ENCODE measurements at regions not wholly inside any gene's neighbourhood (a gene's known extent, or its start where the extent isn't known, plus 50 kb on each side); places are given as distances from the start of the nearest gene placed in this dataset.

GRCh38 chr4:159685340-159686092 is 582.6 kb downstream of the RAPGEF2 start:
- Histone ChIP-seq H3K27ac (ENCODE audit: insufficient read depth in 1 of 2, low read depth in 1 of 2, low read length in 2 of 2, poor library complexity in 1 of 2, severe bottlenecking in 2 of 2) (no peak overlapping the region), H3K9me3 (ENCODE audit: control extremely low read depth in 1 of 5, control insufficient read depth in 4 of 5, insufficient read depth in 2 of 5, low read depth in 1 of 5, low read length in 4 of 5) (no peaks in the 10 kb centered on the region), H3K4me1 (ENCODE audit: control extremely low read depth in 1 of 4, control insufficient read depth in 4 of 4, insufficient read depth in 4 of 4, low read length in 3 of 4) (peaks cover 0 to 5% (median under 1%) of the 10 kb centered on the region in 4 experiments), H3K4me3 (ENCODE audit: control insufficient read depth in 1 of 7, extremely low read depth in 1 of 7, insufficient read depth in 4 of 7, low read depth in 2 of 7, low read length in 6 of 7) (no peak overlapping the region), H3K27me3 (replicated peaks in 2 of 5; ENCODE audit: control insufficient read depth in 4 of 5, insufficient read depth in 5 of 5, low read length in 4 of 5) (no peaks in the 10 kb centered on the region), H3K36me3 (ENCODE audit: control insufficient read depth in 4 of 4, insufficient read depth in 4 of 4, low read length in 3 of 4) (no peaks in the 10 kb centered on the region)
- 7% methylated on average over 2 of the region's 3 CpGs for WGBS (ENCODE audit: insufficient coverage)
- ChIA-PET CTCF (no interaction called here), POLR2A (no interaction called here)
- no peak for DNase-seq

GRCh38 chr4:159689526-159689925 is 586.6 kb downstream of the RAPGEF2 start:
- DNase-seq: peak in 1 of 3 donors; percentile 10
- ChIA-PET CTCF (no interaction called here), POLR2A (no interaction called here)

DNA sequence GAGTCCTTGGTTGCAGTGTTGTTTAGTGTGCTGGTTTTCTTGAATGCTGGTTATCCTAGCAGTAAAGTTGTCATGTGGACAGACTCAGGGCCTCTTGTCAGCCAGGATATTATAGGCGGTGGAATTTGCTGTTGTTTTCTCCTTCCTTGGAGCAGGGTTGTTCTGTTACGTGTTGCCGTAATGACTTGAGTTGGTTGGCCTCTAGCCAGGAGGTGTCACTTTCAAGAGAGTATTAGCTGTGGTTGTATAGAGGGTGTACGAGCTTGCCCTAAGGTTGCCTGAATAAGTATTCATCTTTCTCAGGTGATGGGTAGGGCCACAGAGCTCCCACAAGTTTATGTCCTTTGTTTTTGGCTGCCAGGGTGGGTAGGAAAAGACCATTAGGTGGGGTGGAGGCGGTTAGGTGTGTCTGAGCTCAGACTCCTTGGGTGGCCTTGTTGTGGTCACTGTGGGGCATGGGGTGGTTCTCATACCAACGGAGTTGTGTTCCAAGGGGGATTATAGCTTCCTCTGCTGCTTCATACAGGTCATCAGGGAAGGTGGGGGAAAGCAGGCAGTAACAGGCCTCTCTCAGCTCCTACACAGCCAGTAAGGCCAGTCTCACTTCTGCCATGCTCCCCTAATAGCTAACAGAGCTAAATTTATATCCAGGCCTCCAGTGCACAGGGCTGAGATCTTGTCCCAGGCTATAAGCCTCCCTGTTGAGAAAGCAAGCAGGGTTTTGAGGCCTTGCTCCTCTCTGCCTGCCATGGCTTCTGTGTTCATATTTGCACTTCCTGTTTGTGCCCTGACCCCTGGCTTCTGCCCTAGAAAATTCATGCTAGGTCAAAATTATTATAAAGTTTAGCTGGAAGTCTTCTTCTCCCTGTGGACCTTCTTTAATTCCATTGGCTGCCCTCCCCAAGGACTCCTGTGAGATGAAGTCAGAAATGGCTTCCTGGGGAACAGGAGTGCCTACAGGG is 594.7 kb downstream of the RAPGEF2 start:
- no peaks in the 10 kb centered on the region for H3K27me3 ChIP-seq (replicated peaks in 2 of 5; ENCODE audit: control insufficient read depth in 4 of 5, insufficient read depth in 5 of 5, low read length in 4 of 5)
- CTCF ChIA-PET: no interaction called here
- H3K36me3 ChIP-seq (ENCODE audit: control insufficient read depth in 4 of 4, insufficient read depth in 4 of 4, low read length in 3 of 4): no peaks in the 10 kb centered on the region
- no peak overlapping the region for H3K27ac ChIP-seq (ENCODE audit: insufficient read depth in 1 of 2, low read depth in 1 of 2, low read length in 2 of 2, poor library complexity in 1 of 2, severe bottlenecking in 2 of 2)
- H3K4me1 ChIP-seq (ENCODE audit: control extremely low read depth in 1 of 4, control insufficient read depth in 4 of 4, insufficient read depth in 4 of 4, low read length in 3 of 4): no peaks in the 10 kb centered on the region
- POLR2A ChIA-PET: no interaction called here
- no peak overlapping the region for H3K4me3 ChIP-seq (ENCODE audit: control insufficient read depth in 1 of 7, extremely low read depth in 1 of 7, insufficient read depth in 4 of 7, low read depth in 2 of 7, low read length in 6 of 7)
- DNase-seq: no peak
- H3K9me3 ChIP-seq (ENCODE audit: control extremely low read depth in 1 of 5, control insufficient read depth in 4 of 5, insufficient read depth in 2 of 5, low read depth in 1 of 5, low read length in 4 of 5): peaks cover 0 to 2% (median 0%) of the 10 kb centered on the region in 5 experiments
- WGBS (ENCODE audit: insufficient coverage): 96% methylated on average over 3 of the region's 6 CpGs

More at GRCh38 chr4:159689526-159689925, 586.6 kb downstream of the RAPGEF2 start:
- H3K27me3 ChIP-seq (replicated peaks in 2 of 5; ENCODE audit: control insufficient read depth in 4 of 5, insufficient read depth in 5 of 5, low read length in 4 of 5): no peaks in the 10 kb centered on the region
- peaks cover 0 to 5% (median under 1%) of the 10 kb centered on the region in 4 experiments for H3K4me1 ChIP-seq (ENCODE audit: control extremely low read depth in 1 of 4, control insufficient read depth in 4 of 4, insufficient read depth in 4 of 4, low read length in 3 of 4)
- no peak overlapping the region for H3K4me3 ChIP-seq (ENCODE audit: control insufficient read depth in 1 of 7, extremely low read depth in 1 of 7, insufficient read depth in 4 of 7, low read depth in 2 of 7, low read length in 6 of 7)
- peaks cover 0 to 3% (median 0%) of the 10 kb centered on the region in 5 experiments for H3K9me3 ChIP-seq (ENCODE audit: control extremely low read depth in 1 of 5, control insufficient read depth in 4 of 5, insufficient read depth in 2 of 5, low read depth in 1 of 5, low read length in 4 of 5)
- no peaks in the 10 kb centered on the region for H3K36me3 ChIP-seq (ENCODE audit: control insufficient read depth in 4 of 4, insufficient read depth in 4 of 4, low read length in 3 of 4)
- H3K27ac ChIP-seq (ENCODE audit: insufficient read depth in 1 of 2, low read depth in 1 of 2, low read length in 2 of 2, poor library complexity in 1 of 2, severe bottlenecking in 2 of 2): no peak overlapping the region

DNA sequence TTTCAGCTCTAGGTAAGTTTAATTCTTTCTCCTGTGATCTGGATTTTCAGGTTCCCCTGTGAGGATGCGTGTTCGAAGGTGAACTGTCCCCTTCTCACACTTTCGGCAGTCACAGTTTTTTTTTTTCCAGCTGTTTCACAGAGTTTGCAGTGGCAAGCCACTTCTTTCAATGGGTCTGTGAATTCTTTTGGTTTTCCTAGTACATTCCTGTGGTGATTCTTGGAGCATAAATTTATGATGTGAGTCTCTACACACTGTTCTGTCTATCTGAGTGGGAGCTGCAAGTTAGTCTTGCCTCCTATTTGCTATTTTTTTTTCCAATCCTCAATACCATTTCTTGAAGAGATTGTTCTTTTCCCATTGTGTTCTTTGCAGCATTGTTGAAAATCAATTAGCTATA is 595.5 kb downstream of the RAPGEF2 start:
- 100% methylated on average over 2 of the region's 3 CpGs for WGBS (ENCODE audit: insufficient coverage)
- no peaks in the 10 kb centered on the region for H3K27me3 ChIP-seq (replicated peaks in 2 of 5; ENCODE audit: control insufficient read depth in 4 of 5, insufficient read depth in 5 of 5, low read length in 4 of 5)
- H3K4me1 ChIP-seq (ENCODE audit: control extremely low read depth in 1 of 4, control insufficient read depth in 4 of 4, insufficient read depth in 4 of 4, low read length in 3 of 4): no peaks in the 10 kb centered on the region
- ChIA-PET CTCF (no interaction called here), POLR2A (no interaction called here)
- no peaks in the 10 kb centered on the region for H3K36me3 ChIP-seq (ENCODE audit: control insufficient read depth in 4 of 4, insufficient read depth in 4 of 4, low read length in 3 of 4)
- no peak overlapping the region for H3K27ac ChIP-seq (ENCODE audit: insufficient read depth in 1 of 2, low read depth in 1 of 2, low read length in 2 of 2, poor library complexity in 1 of 2, severe bottlenecking in 2 of 2)
- H3K4me3 ChIP-seq (ENCODE audit: control insufficient read depth in 1 of 7, extremely low read depth in 1 of 7, insufficient read depth in 4 of 7, low read depth in 2 of 7, low read length in 6 of 7): no peak overlapping the region
- no peak for DNase-seq
- H3K9me3 ChIP-seq (ENCODE audit: control extremely low read depth in 1 of 5, control insufficient read depth in 4 of 5, insufficient read depth in 2 of 5, low read depth in 1 of 5, low read length in 4 of 5): peaks cover 0 to 2% (median 0%) of the 10 kb centered on the region in 5 experiments

- ChIA-PET CTCF (no interaction called here), POLR2A (no interaction called here)
- H3K9me3 ChIP-seq (ENCODE audit: control extremely low read depth in 1 of 5, control insufficient read depth in 4 of 5, insufficient read depth in 2 of 5, low read depth in 1 of 5, low read length in 4 of 5): peaks cover 0 to 2% (median 0%) of the 10 kb centered on the region in 5 experiments
- no peaks in the 10 kb centered on the region for H3K27me3 ChIP-seq (replicated peaks in 2 of 5; ENCODE audit: control insufficient read depth in 4 of 5, insufficient read depth in 5 of 5, low read length in 4 of 5)
- no peak overlapping the region for H3K4me3 ChIP-seq (ENCODE audit: control insufficient read depth in 1 of 7, extremely low read depth in 1 of 7, insufficient read depth in 4 of 7, low read depth in 2 of 7, low read length in 6 of 7)
- H3K27ac ChIP-seq (ENCODE audit: insufficient read depth in 1 of 2, low read depth in 1 of 2, low read length in 2 of 2, poor library complexity in 1 of 2, severe bottlenecking in 2 of 2): no peak overlapping the region
- 78% methylated on average over 2 of the region's 2 CpGs for WGBS (ENCODE audit: insufficient coverage)
- no peaks in the 10 kb centered on the region for H3K4me1 ChIP-seq (ENCODE audit: control extremely low read depth in 1 of 4, control insufficient read depth in 4 of 4, insufficient read depth in 4 of 4, low read length in 3 of 4)
- H3K36me3 ChIP-seq (ENCODE audit: control insufficient read depth in 4 of 4, insufficient read depth in 4 of 4, low read length in 3 of 4): no peaks in the 10 kb centered on the region
- no peak for DNase-seq
Observed at GRCh38 chr4:159702200-159702599, 599.3 kb downstream of the RAPGEF2 start.

DNA sequence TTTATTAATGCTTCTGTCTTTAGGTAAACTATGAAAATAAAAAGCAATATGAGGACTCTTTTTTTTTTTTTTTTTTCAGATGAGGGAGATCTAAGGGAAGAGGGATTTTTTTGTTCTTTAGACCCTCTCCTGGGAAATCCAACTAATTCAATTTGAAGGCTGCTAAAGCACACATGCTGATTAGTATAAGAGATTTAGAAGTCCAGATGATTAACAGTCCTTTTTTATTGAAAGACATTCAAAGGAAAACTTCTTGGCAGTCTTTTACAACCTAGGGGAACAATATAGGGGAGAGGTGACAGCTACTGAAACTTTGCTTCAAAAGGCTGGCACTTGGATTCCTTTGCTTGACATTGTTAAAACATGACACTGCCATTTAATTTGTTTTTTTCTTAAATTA is 602.5 kb downstream of the RAPGEF2 start:
- H3K36me3 ChIP-seq (ENCODE audit: control insufficient read depth in 4 of 4, insufficient read depth in 4 of 4, low read length in 3 of 4): no peaks in the 10 kb centered on the region
- ChIA-PET POLR2A (no interaction called here), CTCF (no interaction called here)
- no peaks in the 10 kb centered on the region for H3K27me3 ChIP-seq (replicated peaks in 2 of 5; ENCODE audit: control insufficient read depth in 4 of 5, insufficient read depth in 5 of 5, low read length in 4 of 5)
- H3K4me3 ChIP-seq (ENCODE audit: control insufficient read depth in 1 of 7, extremely low read depth in 1 of 7, insufficient read depth in 4 of 7, low read depth in 2 of 7, low read length in 6 of 7): no peak overlapping the region
- peaks cover 0 to 2% (median 0%) of the 10 kb centered on the region in 5 experiments for H3K9me3 ChIP-seq (ENCODE audit: control extremely low read depth in 1 of 5, control insufficient read depth in 4 of 5, insufficient read depth in 2 of 5, low read depth in 1 of 5, low read length in 4 of 5)
- H3K4me1 ChIP-seq (ENCODE audit: control extremely low read depth in 1 of 4, control insufficient read depth in 4 of 4, insufficient read depth in 4 of 4, low read length in 3 of 4): no peaks in the 10 kb centered on the region
- DNase-seq: no peak
- no peak overlapping the region for H3K27ac ChIP-seq (ENCODE audit: insufficient read depth in 1 of 2, low read depth in 1 of 2, low read length in 2 of 2, poor library complexity in 1 of 2, severe bottlenecking in 2 of 2)

DNA sequence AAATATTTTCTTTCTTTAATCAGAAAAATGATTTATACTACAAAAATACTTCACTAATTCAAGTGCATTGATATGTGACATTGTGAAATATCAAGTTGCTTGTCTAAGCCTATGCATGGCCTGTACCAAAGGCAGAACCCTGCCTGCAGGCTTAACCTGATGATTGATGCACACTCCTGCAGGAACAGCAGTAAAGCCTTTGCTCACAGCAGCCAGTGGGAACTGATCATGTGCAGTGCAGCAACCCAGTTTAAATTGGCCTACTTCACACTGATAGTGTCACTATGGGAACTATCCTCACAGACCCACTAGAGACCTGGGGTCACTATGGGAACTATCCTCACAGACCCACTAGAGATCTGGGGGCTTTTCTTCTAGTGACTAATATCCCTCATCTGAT is 603.8 kb downstream of the RAPGEF2 start:
- Histone ChIP-seq H3K4me3 (ENCODE audit: control insufficient read depth in 1 of 7, extremely low read depth in 1 of 7, insufficient read depth in 4 of 7, low read depth in 2 of 7, low read length in 6 of 7) (no peak overlapping the region), H3K36me3 (ENCODE audit: control insufficient read depth in 4 of 4, insufficient read depth in 4 of 4, low read length in 3 of 4) (no peaks in the 10 kb centered on the region), H3K27ac (ENCODE audit: insufficient read depth in 1 of 2, low read depth in 1 of 2, low read length in 2 of 2, poor library complexity in 1 of 2, severe bottlenecking in 2 of 2) (no peak overlapping the region), H3K27me3 (replicated peaks in 2 of 5; ENCODE audit: control insufficient read depth in 4 of 5, insufficient read depth in 5 of 5, low read length in 4 of 5) (no peaks in the 10 kb centered on the region), H3K4me1 (ENCODE audit: control extremely low read depth in 1 of 4, control insufficient read depth in 4 of 4, insufficient read depth in 4 of 4, low read length in 3 of 4) (no peaks in the 10 kb centered on the region), H3K9me3 (ENCODE audit: control extremely low read depth in 1 of 5, control insufficient read depth in 4 of 5, insufficient read depth in 2 of 5, low read depth in 1 of 5, low read length in 4 of 5) (peaks cover 0 to 2% (median 0%) of the 10 kb centered on the region in 5 experiments)
- CTCF ChIA-PET: no interaction called here
- POLR2A ChIA-PET: no interaction called here
- DNase-seq: no peak
